Panc1 (cell line): ENCODE measurements at regions not wholly inside any gene's neighbourhood (a gene's known extent, or its start where the extent isn't known, plus 50 kb on each side); places are given as distances from the start of the nearest gene placed in this dataset.

Experiments used
- ATAC-seq: fragments of 200-7000 bp; cut with Tn5 transposase; 2 replicates; pipeline ENCODE4 v1.9.1; 2020; ENCODE audit warnings: mild to moderate bottlenecking, moderate library complexity
- BruUV-seq: library from RNA; stranded (reverse); fragments of 400-500 nt; replicated peaks from 2 replicates; lab custom pipeline; 2021; lab: Mats Ljungman, UMichigan
- CTCF ChIA-PET: fragments of 300-600 bp; sonication (Branson Sonifier 250); formaldehyde crosslinking; loops from one replicate; lab custom pipeline; 2022; ENCODE audit warnings: antibody characterized with exemption; lab: Charles Lee
- POLR2A ChIA-PET: fragments of 300-600 bp; sonication (Branson Sonifier 250); formaldehyde crosslinking; loops from one replicate; lab custom pipeline; 2022; ENCODE audit warnings: antibody characterized with exemption; lab: Charles Lee
- DNase-seq: peaks from one replicate; pipeline ENCODE4 v3.0.0-alpha.2; 2010; ENCODE audit warnings: low read depth, low spot score
- H3K27ac ChIP-seq: 2 replicates; pipeline ENCODE4 v1.5.1; 2011; ENCODE audit warnings: mild to moderate bottlenecking, low read length, inconsistent platforms
- H3K27me3 ChIP-seq: fragments of 200-500 bp; sonication (Bioruptor generic); 2 replicates; pipeline ENCODE4 v1.6.0; 2014; ENCODE audit warnings: low read length, inconsistent platforms; ENCODE audit not compliant: control insufficient read depth, insufficient read depth
- H3K36me3 ChIP-seq: fragments of 200-500 bp; sonication (Bioruptor generic); 2 replicates; pipeline ENCODE4 v1.5.1; 2014; ENCODE audit warnings: inconsistent platforms, mild to moderate bottlenecking, low read length, moderate library complexity; ENCODE audit not compliant: control insufficient read depth, insufficient read depth
- H3K4me1 ChIP-seq: 2 replicates; pipeline ENCODE4 v1.5.1; 2011; ENCODE audit warnings: inconsistent platforms, mild to moderate bottlenecking, low read length, moderate library complexity; ENCODE audit not compliant: control insufficient read depth, insufficient read depth
- H3K4me3 ChIP-seq, 2 experiments: 2 replicates each; pipeline ENCODE4 v1.5.1; 2011 to 2012; ENCODE audit warnings: low read depth in 2 of 2, low read length in 2 of 2, mild to moderate bottlenecking in 2 of 2, inconsistent platforms in 1 of 2, moderate library complexity in 1 of 2
- H3K9me3 ChIP-seq: fragments of 200-500 bp; sonication (Bioruptor generic); 2 replicates; pipeline ENCODE4 v1.5.1; 2014; ENCODE audit warnings: low read depth, mild to moderate bottlenecking, inconsistent platforms, low read length, moderate library complexity; ENCODE audit not compliant: control insufficient read depth, insufficient read depth
- POLR2AphosphoS5 ChIP-seq: IDR thresholded peaks from 2 replicates; pipeline ENCODE4 v1.6.1; 2012; ENCODE audit warnings: mild to moderate bottlenecking, low read depth, low read length, moderate library complexity
- SIN3A ChIP-seq: IDR thresholded peaks from 2 replicates; pipeline ENCODE4 v1.6.1; 2012; ENCODE audit warnings: low read depth, mild to moderate bottlenecking, low read length, moderate library complexity, borderline replicate concordance; ENCODE audit not compliant: insufficient read depth
- TCF7L2 ChIP-seq: IDR thresholded peaks from 2 replicates; pipeline ENCODE4 v1.6.1; 2011; ENCODE audit warnings: mild to moderate bottlenecking, low read depth, low read length, inconsistent platforms
- in situ Hi-C: cut with HindIII; loops from 2 replicates; pipeline ENCODE4 v1.10.0; 2016; ENCODE audit warnings: low sequenced_read_pairs, low pct_unique_long_range_greater_than_20kb
- intact Hi-C: fragments of 100-400 bp; cut with micrococcal nuclease; formaldehyde crosslinking; loops from one replicate; pipeline ENCODE4 v1.10.0; 2022; ENCODE audit not compliant: unreplicated experiment
- TF ChIP-seq, protein P1 (sequence below): fragments of 450-650 bp; IDR thresholded peaks from 2 replicates; pipeline ENCODE4 v1.5.1; 2017; ENCODE audit warnings: mild to moderate bottlenecking
- TF ChIP-seq, protein P2 (sequence below), 2 experiments: IDR thresholded peaks; 2 replicates each; pipeline ENCODE4 v1.6.1; 2011 to 2012; ENCODE audit warnings: low read depth in 2 of 2, control low read depth in 1 of 2, low read length in 1 of 2, mild to moderate bottlenecking in 1 of 2, moderate library complexity in 1 of 2; ENCODE audit not compliant: insufficient read depth in 1 of 2

DNA sequence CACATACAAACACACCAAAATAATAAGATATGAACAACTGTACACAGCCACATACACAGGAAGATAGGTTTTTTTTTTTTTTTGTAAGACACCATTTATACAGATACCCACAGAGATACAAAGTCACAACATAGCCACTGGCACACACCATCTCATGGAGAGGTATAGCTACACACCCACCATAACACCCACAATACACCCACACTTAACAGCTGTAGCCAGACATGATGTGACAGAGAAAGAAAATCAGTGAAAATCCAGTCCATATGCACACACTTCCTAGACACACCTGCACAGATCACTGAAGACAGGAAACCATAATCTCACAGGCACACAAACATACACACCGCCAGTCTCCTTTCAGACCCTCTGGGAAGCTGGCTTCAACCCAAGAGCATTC lies 62.4 kb upstream of the PAX2 start:
- DNase-seq (no peak), ATAC-seq (no peak)
- CTCF ChIA-PET, result interaction anchor here (0.5 to 0.7 kb wide), 2 partner anchors 12 to 17 kb away, joined by 3 to 6 read pairs; no protein-coding TSS in a partner anchor
- Histone ChIP-seq H3K4me1 (0 out of 2 replicates have a peak, but pooled peaks cover 7% of the 10 kb centered on the region), H3K4me3 (no peak overlapping the region), H3K36me3 (no peaks in the 10 kb centered on the region), H3K9me3 (no peaks in the 10 kb centered on the region), H3K27ac (no peak overlapping the region), H3K27me3 (peaks cover 66% of the 10 kb centered on the region)
- in situ Hi-C loops (no loop called here), intact Hi-C loops (no loop called here)
- BruUV-seq, result no TSS peak
- POLR2A ChIA-PET, result no interaction called here
- TF ChIP-seq, protein P1, sequence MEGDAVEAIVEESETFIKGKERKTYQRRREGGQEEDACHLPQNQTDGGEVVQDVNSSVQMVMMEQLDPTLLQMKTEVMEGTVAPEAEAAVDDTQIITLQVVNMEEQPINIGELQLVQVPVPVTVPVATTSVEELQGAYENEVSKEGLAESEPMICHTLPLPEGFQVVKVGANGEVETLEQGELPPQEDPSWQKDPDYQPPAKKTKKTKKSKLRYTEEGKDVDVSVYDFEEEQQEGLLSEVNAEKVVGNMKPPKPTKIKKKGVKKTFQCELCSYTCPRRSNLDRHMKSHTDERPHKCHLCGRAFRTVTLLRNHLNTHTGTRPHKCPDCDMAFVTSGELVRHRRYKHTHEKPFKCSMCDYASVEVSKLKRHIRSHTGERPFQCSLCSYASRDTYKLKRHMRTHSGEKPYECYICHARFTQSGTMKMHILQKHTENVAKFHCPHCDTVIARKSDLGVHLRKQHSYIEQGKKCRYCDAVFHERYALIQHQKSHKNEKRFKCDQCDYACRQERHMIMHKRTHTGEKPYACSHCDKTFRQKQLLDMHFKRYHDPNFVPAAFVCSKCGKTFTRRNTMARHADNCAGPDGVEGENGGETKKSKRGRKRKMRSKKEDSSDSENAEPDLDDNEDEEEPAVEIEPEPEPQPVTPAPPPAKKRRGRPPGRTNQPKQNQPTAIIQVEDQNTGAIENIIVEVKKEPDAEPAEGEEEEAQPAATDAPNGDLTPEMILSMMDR, result no peak
- TF ChIP-seq, protein P2, sequence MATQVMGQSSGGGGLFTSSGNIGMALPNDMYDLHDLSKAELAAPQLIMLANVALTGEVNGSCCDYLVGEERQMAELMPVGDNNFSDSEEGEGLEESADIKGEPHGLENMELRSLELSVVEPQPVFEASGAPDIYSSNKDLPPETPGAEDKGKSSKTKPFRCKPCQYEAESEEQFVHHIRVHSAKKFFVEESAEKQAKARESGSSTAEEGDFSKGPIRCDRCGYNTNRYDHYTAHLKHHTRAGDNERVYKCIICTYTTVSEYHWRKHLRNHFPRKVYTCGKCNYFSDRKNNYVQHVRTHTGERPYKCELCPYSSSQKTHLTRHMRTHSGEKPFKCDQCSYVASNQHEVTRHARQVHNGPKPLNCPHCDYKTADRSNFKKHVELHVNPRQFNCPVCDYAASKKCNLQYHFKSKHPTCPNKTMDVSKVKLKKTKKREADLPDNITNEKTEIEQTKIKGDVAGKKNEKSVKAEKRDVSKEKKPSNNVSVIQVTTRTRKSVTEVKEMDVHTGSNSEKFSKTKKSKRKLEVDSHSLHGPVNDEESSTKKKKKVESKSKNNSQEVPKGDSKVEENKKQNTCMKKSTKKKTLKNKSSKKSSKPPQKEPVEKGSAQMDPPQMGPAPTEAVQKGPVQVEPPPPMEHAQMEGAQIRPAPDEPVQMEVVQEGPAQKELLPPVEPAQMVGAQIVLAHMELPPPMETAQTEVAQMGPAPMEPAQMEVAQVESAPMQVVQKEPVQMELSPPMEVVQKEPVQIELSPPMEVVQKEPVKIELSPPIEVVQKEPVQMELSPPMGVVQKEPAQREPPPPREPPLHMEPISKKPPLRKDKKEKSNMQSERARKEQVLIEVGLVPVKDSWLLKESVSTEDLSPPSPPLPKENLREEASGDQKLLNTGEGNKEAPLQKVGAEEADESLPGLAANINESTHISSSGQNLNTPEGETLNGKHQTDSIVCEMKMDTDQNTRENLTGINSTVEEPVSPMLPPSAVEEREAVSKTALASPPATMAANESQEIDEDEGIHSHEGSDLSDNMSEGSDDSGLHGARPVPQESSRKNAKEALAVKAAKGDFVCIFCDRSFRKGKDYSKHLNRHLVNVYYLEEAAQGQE (IDR thresholded peaks at IDR 0.05; ENCODE audit: insufficient read depth in 1 of 2, low read depth in 2 of 2, low read length in 1 of 2), result no peak
- TF ChIP-seq POLR2AphosphoS5 (no peak), TCF7L2 (no peak), SIN3A (no peak)

DNA sequence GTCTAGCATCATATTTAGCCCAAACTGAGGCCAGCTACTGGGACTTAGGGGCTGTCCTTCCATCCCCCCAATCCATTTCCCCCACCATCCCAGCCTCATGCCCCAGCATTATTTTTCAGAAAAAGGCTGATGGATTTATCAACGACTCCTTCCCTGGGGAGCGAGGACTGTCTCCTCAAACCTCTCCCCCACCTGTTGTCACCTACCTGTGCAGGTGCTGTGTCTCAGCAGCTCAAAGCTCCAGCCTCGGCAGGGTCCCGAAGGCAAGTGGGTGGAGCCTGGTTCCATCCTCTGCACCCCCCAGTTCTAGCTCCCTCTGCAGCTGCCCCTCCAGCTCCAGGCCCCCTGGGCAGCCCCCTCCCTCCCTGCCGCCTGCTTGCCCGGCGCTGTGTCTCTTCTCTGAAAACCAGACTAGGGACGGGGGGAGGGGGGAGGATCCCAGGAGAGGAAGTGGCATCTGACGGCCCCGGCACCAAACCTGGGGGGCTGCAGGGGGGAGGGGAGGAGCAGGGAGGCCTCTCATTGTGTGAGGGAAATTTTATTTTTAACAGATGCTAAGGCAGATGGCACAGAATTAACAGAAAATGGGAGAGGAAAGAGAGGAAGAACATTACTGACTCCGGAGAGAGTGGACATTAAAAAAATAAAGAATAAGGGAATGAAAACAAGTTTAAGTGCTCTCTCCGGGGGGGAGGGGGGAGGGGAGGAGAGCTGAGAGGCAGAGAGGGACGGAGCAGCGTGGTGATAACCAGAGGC lies 61.7 kb upstream of the PAX2 start:
- ATAC-seq, result no peak
- intact Hi-C loops, result no loop called here
- H3K27ac ChIP-seq, result no peak overlapping the region
- H3K4me3 ChIP-seq, result no peak overlapping the region
- H3K27me3 ChIP-seq, result peaks cover 63% of the 10 kb centered on the region
- TF ChIP-seq, protein P2 (IDR thresholded peaks at IDR 0.05; ENCODE audit: insufficient read depth in 1 of 2, low read depth in 2 of 2, low read length in 1 of 2), result no peak
- TF ChIP-seq, protein P1, result no peak
- 0 out of 2 replicates have a peak, but pooled peaks cover 7% of the 10 kb centered on the region for H3K4me1 ChIP-seq
- no peaks in the 10 kb centered on the region for H3K36me3 ChIP-seq
- in situ Hi-C loops, result no loop called here
- ChIA-PET POLR2A (interaction anchor here (0.7 kb wide), 1 partner anchor 800 kb away, joined by 3 read pairs; no protein-coding TSS in a partner anchor), CTCF (no interaction called here)
- BruUV-seq, result no TSS peak
- no peaks in the 10 kb centered on the region for H3K9me3 ChIP-seq
- no peak for DNase-seq
